IMR-90 (cell line): ENCODE measurements at regions not wholly inside any gene's neighbourhood (a gene's known extent, or its start where the extent isn't known, plus 50 kb on each side); places are given as distances from the start of the nearest gene placed in this dataset.

Source experiments
- ATAC-seq: fragments of 200-7000 bp; cut with Tn5 transposase; 2 replicates; pipeline ENCODE4 v1.9.1; 2020; ENCODE audit warnings: low read depth, mild to moderate bottlenecking, moderate library complexity
- BruUV-seq: library from RNA; stranded (reverse); fragments of 400-500 nt; replicated peaks from 2 replicates; lab custom pipeline; 2021; lab: Mats Ljungman, UMichigan
- CTCF ChIA-PET: fragments of 300-600 bp; formaldehyde crosslinking; extraction: SDS; loops from one replicate; lab custom pipeline; 2021; ENCODE audit warnings: antibody characterized with exemption; lab: Yijun Ruan, JAX
- POLR2A ChIA-PET: fragments of 300-600 bp; sonication (Branson Sonifier 250); formaldehyde crosslinking; loops from one replicate; lab custom pipeline; 2022; ENCODE audit warnings: antibody characterized with exemption; ENCODE audit not compliant: unreplicated experiment; lab: Charles Lee
- DNase-seq: peaks from one replicate; pipeline ENCODE4 v3.0.0; 2013
- H2AFZ ChIP-seq: replicated peaks from 2 replicates; pipeline ENCODE3; 2013; ENCODE audit warnings: low read length, mild to moderate bottlenecking; ENCODE audit not compliant: poor library complexity
- H2AK5ac ChIP-seq: 2 replicates; pipeline ENCODE4 v1.6.1; 2013; ENCODE audit warnings: low read depth, low read length, inconsistent platforms
- H2AK9ac ChIP-seq: replicated peaks from 2 replicates; pipeline ENCODE3; 2013; ENCODE audit warnings: mild to moderate bottlenecking, low read depth, low read length, moderate library complexity; ENCODE audit not compliant: poor library complexity
- H2BK120ac ChIP-seq: 2 replicates; pipeline ENCODE4 v1.6.1; 2013; ENCODE audit warnings: low read depth, low read length, inconsistent platforms
- H2BK15ac ChIP-seq: 3 replicates; pipeline ENCODE4 v1.6.1; 2013; ENCODE audit warnings: low read depth, low read length, inconsistent platforms
- H2BK20ac ChIP-seq: 2 replicates; pipeline ENCODE4 v1.6.1; 2013; ENCODE audit warnings: low read depth, mild to moderate bottlenecking, inconsistent platforms, low read length, moderate library complexity
- H2BK5ac ChIP-seq: 2 replicates; pipeline ENCODE4 v1.6.1; 2013; ENCODE audit warnings: mild to moderate bottlenecking, low read depth, low read length, inconsistent platforms; ENCODE audit not compliant: poor library complexity, severe bottlenecking
- H3K14ac ChIP-seq: replicated peaks from 2 replicates; pipeline ENCODE4 v1.6.1; 2013; ENCODE audit warnings: low read depth, low read length, inconsistent platforms
- H3K18ac ChIP-seq: 2 replicates; pipeline ENCODE4 v1.6.1; 2013; ENCODE audit warnings: low read depth, low read length, control low read depth
- H3K23ac ChIP-seq: 2 replicates; pipeline ENCODE4 v1.6.1; 2013; ENCODE audit warnings: low read depth, low read length, inconsistent platforms
- H3K27ac ChIP-seq: 2 replicates; pipeline ENCODE4 v1.5.1; 2013; ENCODE audit warnings: mild to moderate bottlenecking, control low read depth, low read length; ENCODE audit not compliant: insufficient read depth
- H3K27me3 ChIP-seq: 2 replicates; pipeline ENCODE4 v1.6.1; 2013; ENCODE audit warnings: low read length; ENCODE audit not compliant: control insufficient read depth, insufficient read depth
- H3K36me3 ChIP-seq: 2 replicates; pipeline ENCODE4 v1.6.1; 2013; ENCODE audit warnings: low read length, mixed read lengths; ENCODE audit not compliant: control insufficient read depth, insufficient read depth
- H3K4ac ChIP-seq: 2 replicates; pipeline ENCODE4 v1.6.1; 2013; ENCODE audit warnings: low read depth, low read length, inconsistent platforms
- H3K4me1 ChIP-seq: 2 replicates; pipeline ENCODE4 v1.6.1; 2013; ENCODE audit warnings: low read length, mixed read lengths; ENCODE audit not compliant: control insufficient read depth, insufficient read depth
- H3K4me2 ChIP-seq: 2 replicates; pipeline ENCODE4 v1.6.1; 2013; ENCODE audit warnings: low read depth, mild to moderate bottlenecking, control low read depth, low read length, moderate library complexity
- H3K4me3 ChIP-seq: 2 replicates; pipeline ENCODE4 v1.5.1; 2013; ENCODE audit warnings: low read depth, mild to moderate bottlenecking, control low read depth, low read length, moderate library complexity; ENCODE audit not compliant: insufficient read depth
- H3K56ac ChIP-seq: 2 replicates; pipeline ENCODE4 v1.6.1; 2013; ENCODE audit warnings: low read length, inconsistent platforms; ENCODE audit not compliant: insufficient read depth; ENCODE audit errors: extremely low read depth
- H3K79me1 ChIP-seq, 2 experiments: 2 replicates each; pipeline ENCODE4 v1.6.1; 2013; ENCODE audit warnings: low read length in 2 of 2, inconsistent platforms in 1 of 2, low read depth in 1 of 2
- H3K9ac ChIP-seq: 2 replicates; pipeline ENCODE4 v1.6.1; 2013; ENCODE audit warnings: low read depth, low read length, control low read depth
- H3K9me1 ChIP-seq: 2 replicates; pipeline ENCODE4 v1.6.1; 2013; ENCODE audit warnings: low read length, inconsistent platforms; ENCODE audit not compliant: insufficient read depth
- H3K9me3 ChIP-seq: 2 replicates; pipeline ENCODE4 v1.6.1; 2013; ENCODE audit warnings: low read length; ENCODE audit not compliant: control insufficient read depth, insufficient read depth
- H4K20me1 ChIP-seq: 2 replicates; pipeline ENCODE4 v1.6.1; 2013; ENCODE audit warnings: low read length, inconsistent platforms; ENCODE audit not compliant: insufficient read depth
- H4K5ac ChIP-seq: 2 replicates; pipeline ENCODE4 v1.6.1; 2013; ENCODE audit warnings: mild to moderate bottlenecking, low read depth, low read length, control low read depth
- H4K8ac ChIP-seq, 2 experiments: 2 replicates each; pipeline ENCODE4 v1.6.1; 2013; ENCODE audit warnings: low read depth in 2 of 2, low read length in 2 of 2, control low read depth in 1 of 2, inconsistent platforms in 1 of 2
- H4K91ac ChIP-seq: 2 replicates; pipeline ENCODE4 v1.6.1; 2013; ENCODE audit warnings: low read depth, low read length, inconsistent platforms; ENCODE audit not compliant: insufficient read depth
- WGBS, 2 experiments: methylation state at CpG; one replicate each; pipeline versions ENCODE4 v1.1.5 to v1.1.7; 2013; ENCODE audit warnings: missing lambda C conversion rate in 2 of 2; ENCODE audit not compliant: insufficient read length in 1 of 2; ENCODE audit errors: extremely low coverage in 2 of 2; 5-methylcytosine and 5-hydroxymethylcytosine counted together
- dilution Hi-C: fragments of 300-500 bp; cut with HindIII; formaldehyde crosslinking; loops from one replicate; pipeline ENCODE4 v1.14.3; 2018; ENCODE audit warnings: low sequenced_read_pairs; ENCODE audit not compliant: unreplicated experiment
- in situ Hi-C: fragments of 300-500 bp; cut with MboI; formaldehyde crosslinking; loops from 3 replicates; pipeline ENCODE4 v1.14.3; 2019; ENCODE audit warnings: low sequenced_read_pairs, inconsistent platforms, mixed read lengths
- intact Hi-C: fragments of 100-400 bp; cut with micrococcal nuclease; formaldehyde crosslinking; loops from 2 replicates; pipeline ENCODE4 v1.10.0; 2022
- TF ChIP-seq, protein P1 (sequence below): fragments of 150-350 bp; IDR thresholded peaks from 2 replicates; pipeline ENCODE4 v1.6.1; 2016; ENCODE audit warnings: low read depth, mild to moderate bottlenecking, low read length, moderate library complexity, borderline replicate concordance
- TF ChIP-seq, protein P2 (sequence below): fragments of 150-350 bp; IDR thresholded peaks from 2 replicates; pipeline ENCODE4 v1.6.1; 2017; ENCODE audit warnings: mild to moderate bottlenecking, antibody characterized with exemption, low read length, low read depth

DNA sequence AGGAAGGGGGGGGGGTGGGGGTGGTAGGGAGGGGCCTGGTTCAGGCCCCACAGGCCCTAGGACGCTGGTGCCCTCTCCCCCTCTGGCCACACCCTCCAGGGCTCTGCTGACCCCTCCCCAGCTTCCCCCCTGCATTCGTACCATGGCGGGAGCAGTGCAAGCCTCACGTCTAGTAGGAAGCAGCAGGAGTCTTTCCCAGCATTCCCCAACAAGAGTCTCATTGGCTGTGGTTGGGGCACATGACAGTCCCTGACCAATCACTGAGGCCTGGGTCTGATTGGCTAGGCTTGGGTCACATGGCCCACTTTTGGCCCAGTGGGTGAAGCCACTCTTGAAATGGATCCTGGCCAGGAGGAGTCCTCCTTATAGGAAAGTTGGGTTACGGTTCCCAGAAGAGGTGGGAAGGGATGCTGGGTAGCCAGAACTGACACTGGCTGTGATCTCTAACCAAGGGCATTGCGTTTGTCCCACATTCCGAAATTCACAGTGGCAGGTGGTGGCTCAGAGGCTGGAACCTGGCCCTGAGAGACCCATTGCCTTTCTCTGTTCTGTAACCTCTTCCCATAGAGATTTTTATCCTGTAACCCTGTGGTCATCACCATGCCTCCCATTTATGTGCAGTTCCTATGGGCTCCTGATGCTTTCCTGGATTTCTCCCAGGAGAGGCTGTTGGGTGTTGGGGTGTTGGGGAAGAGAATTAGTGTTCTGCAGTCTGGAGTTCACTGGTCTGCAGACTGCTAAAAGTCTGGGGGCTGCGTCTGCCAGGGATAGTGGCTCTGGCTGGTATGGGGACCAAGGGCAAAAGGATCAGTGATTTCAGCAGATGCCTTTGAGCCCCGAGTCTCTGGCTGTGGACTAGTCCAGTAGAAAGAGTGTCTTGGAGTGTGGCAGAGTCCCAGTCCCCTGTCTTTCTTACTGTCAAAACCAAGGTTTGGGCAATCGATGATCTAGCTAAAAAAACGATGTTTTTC, 58.9 kb upstream of the MYEOV start:
- CTCF ChIA-PET: no interaction called here
- H3K27ac ChIP-seq: no peak overlapping the region
- H3K56ac ChIP-seq: no peak overlapping the region
- no peak overlapping the region for H2AK5ac ChIP-seq
- no peak overlapping the region for H3K4ac ChIP-seq
- ATAC-seq: no peak
- H3K4me1 ChIP-seq: no peaks in the 10 kb centered on the region
- intact Hi-C loops (no loop called here), dilution Hi-C loops (no loop called here), in situ Hi-C loops (no loop called here)
- no peaks in the 10 kb centered on the region for H3K79me1 ChIP-seq
- no peak overlapping the region for H2AFZ ChIP-seq
- peaks cover 7% of the 10 kb centered on the region; the same call in 1 of the 2 replicates for H3K9me1 ChIP-seq
- H3K27me3 ChIP-seq: peaks cover 37% of the 10 kb centered on the region
- no peak for DNase-seq
- H2BK5ac ChIP-seq: no peak overlapping the region
- H3K4me3 ChIP-seq: no peak overlapping the region
- H3K23ac ChIP-seq: no peak overlapping the region
- POLR2A ChIA-PET: no interaction called here
- H3K4me2 ChIP-seq: no peak overlapping the region
- no peaks in the 10 kb centered on the region for H4K20me1 ChIP-seq
- no peak overlapping the region for H3K9ac ChIP-seq
- H4K5ac ChIP-seq: no peak overlapping the region
- H2AK9ac ChIP-seq: no peak overlapping the region
- no peak overlapping the region for H4K91ac ChIP-seq
- 83% methylated on average over 8 of the region's 11 CpGs; no CpG with 5 or more reads in 1 of the 2 experiments for WGBS, 2 experiments
- TF ChIP-seq, protein P1, sequence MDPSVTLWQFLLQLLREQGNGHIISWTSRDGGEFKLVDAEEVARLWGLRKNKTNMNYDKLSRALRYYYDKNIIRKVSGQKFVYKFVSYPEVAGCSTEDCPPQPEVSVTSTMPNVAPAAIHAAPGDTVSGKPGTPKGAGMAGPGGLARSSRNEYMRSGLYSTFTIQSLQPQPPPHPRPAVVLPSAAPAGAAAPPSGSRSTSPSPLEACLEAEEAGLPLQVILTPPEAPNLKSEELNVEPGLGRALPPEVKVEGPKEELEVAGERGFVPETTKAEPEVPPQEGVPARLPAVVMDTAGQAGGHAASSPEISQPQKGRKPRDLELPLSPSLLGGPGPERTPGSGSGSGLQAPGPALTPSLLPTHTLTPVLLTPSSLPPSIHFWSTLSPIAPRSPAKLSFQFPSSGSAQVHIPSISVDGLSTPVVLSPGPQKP: no peak
- TF ChIP-seq, protein P2, sequence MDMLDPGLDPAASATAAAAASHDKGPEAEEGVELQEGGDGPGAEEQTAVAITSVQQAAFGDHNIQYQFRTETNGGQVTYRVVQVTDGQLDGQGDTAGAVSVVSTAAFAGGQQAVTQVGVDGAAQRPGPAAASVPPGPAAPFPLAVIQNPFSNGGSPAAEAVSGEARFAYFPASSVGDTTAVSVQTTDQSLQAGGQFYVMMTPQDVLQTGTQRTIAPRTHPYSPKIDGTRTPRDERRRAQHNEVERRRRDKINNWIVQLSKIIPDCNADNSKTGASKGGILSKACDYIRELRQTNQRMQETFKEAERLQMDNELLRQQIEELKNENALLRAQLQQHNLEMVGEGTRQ: peak; percentile 80
- no peak overlapping the region for H4K8ac ChIP-seq
- H3K36me3 ChIP-seq: no peaks in the 10 kb centered on the region
- H2BK20ac ChIP-seq: no peak overlapping the region
- BruUV-seq: no TSS peak
- no peak overlapping the region for H2BK120ac ChIP-seq
- no peak overlapping the region for H3K14ac ChIP-seq
- peaks cover 3% of the 10 kb centered on the region; the same call in 1 of the 2 replicates for H3K9me3 ChIP-seq
- no peak overlapping the region for H2BK15ac ChIP-seq
- H3K18ac ChIP-seq: no peak overlapping the region
